ENCODE measurements at regions not wholly inside any gene's neighbourhood (a gene's known extent, or its start where the extent isn't known, plus 50 kb on each side); places are given as distances from the start of the nearest gene placed in this dataset.

DNA sequence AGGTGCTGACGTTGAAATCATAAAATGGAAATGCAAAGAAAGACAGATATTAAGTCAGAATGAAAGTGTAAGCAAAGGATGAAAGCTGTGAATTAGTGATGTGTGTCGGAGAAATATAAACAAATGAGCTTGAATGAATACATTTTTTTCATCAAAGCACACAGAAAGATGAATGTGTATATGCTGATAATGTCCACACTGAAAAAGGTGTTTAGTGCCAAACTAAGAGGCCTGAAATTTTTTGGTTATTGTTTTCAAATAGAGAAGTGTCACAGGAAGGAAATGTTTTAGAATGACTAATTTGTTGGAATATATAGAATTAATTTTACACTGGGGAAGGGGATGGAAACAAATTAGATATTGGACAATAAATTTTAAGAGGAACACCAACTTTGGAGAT is 1217.6 kb downstream of the PCDH18 start:
- no peak for DNase-seq

DNA sequence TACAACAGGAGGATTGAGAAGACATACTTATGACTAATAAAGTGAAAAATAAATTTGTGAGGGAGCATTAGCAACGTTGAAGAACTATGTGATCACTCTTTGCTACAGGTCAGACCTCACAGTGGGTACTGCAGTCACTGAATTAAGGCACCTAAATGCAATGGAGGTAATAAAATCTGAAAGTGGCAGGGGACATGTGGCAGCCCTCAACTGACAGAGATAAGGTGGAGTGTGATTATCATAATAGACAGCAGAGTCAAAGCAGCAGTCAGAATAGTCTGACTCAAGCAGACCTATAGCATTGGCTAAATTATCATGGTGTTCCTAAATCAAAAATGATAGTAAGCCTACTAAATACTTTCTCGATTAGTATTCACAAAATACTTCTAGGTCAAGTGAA is 1220.5 kb downstream of the PCDH18 start:
- DNase-seq, result no peak

DNA sequence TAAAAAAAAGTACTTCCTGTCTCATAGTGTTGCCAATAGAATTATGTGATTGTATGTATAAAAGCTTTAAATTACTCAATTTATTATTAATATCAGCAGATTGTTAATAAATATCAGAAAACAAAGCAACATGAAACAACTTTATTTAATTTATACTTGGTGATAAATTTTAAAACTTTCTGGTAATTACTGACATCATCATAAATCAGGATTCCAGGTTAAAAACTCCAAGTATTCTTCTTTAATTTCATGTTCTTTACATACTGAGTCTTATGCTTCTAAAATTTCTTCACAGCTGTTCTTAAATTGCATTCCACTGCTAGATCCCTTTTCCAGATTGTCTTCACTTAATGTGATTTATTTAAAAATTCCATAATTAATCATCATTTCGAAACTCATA is 1224.5 kb downstream of the PCDH18 start:
- no peak for DNase-seq

DNA sequence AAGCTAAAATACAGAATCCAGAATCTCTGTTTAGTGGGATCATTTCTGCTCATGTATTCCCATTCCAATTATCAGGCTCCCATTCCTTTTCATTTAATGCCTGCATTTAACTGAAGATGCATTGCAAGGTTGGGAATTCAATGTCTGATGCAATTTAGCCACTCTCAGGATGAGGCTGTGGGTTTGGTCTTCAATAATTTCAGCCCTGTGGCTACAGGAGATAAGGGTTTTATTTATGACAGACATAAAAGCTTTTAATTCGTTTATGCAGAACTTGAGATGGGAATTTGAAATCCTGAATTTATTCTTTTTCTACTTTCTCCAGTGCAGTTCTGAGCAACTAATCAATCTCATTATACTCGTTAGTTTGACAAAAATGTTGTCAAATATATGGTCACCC is 1225.9 kb downstream of the PCDH18 start:
- no peak for DNase-seq

DNA sequence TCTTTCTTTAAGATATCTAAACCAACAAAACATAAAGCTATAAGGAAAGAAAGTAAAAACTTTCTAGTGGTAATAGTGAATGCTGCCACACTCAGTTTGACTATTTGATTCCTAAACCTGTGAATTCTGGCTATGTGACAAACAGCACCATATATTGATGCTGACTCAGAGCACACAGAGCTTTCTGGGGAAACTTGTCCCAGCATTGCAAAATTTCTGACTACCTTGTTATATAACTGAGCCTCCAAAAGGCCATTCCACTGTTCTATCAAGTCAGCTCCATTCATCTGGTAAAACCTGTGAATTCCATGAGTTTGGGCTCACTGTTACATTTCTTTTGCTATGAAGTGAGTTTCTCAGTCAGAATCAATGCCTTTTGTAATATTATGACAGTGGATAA is 1229.7 kb downstream of the PCDH18 start:
- no peak for DNase-seq

DNA sequence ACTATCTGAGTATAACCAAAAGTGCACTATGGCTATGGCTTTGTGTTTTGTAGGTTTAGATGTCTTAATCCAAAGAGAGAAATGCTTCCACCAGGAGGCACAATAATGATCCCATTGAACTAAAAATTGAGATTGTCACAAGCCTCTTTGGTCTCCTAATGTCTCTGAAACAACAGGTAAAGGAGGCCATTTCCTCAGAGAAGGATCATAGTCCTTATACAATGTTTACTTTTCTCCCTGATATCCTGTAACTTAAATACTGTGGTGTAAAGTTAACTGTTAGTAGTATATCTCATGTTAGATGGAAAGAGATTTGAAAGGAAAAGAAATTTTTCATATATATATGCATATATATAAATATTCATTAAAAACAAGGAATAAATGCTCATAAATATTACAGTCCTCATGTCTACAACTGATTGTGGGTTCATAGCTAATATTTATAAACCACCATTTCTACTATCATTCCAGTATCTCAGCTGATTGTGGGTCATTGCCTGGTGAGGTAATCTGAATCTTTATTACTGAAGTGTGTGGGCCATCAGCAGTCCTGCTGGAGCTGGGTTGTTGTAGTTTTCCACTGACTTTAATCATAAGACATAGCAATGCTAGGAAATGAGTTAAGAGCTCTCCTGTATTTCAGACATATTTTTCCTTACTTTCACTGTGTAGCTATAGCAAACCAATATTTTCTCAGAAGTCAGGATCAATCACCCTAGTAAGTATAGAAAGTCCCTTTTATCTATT is 1230.4 kb downstream of the PCDH18 start:
- no peak for DNase-seq

DNA sequence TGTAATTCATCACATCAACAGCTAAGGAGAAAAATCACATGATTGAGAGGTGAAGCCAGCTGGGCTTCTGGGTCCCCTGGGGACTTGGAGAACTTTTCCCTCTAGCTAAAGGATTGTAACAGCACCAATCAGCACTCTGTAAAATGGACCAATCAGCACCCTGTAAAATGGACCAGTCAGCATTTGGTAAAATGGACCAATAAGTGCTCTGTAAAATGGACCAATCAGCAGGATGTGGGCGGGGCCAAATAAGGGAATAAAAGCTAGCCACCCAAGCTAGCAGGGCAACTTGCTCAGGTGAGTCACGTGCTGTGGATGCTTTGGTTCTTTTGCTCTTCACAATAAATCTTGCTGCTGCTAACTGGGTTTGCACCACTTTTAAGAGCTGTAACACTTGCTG is 1248.3 kb downstream of the PCDH18 start:
- DNase-seq, result no peak

DNA sequence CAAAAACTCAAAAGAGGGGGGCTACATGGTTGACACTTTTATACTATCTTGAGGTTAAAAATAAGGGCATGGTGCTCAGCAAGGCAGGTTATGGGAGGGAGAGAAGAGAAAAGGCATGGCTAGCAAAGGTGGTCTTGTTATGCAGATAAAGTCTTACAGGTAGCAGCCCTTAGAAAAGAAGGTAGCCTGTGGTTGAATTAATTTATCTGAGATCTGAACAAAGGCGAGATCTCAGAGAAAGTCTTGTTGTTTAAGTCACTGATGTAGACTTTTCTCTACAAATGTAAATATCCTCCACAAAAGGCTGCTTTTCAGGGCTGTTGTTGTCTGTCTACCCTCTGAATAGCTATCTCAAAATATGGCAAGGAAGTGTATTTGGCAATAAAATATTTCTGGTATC is 1250.4 kb downstream of the PCDH18 start:
- DNase-seq, result no peak

DNA sequence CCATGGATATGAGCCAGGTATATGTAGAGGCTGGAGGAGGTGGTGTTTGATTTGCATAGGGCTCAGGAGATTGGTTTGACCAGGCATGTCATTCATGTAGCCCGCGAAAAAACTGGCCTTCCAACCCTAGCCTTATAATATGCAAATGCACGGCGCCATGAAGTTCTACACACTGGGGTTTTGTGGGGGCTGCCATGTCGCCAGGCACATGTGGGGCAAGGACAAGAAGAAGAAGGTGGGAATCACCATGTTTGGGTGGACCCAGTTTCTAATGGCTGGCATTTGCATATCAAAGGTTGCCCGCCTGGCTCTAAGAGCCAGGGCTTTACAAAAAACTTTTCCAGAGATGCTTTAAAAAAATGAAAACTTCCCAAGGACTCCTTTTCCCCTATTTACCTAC is 1251.0 kb downstream of the PCDH18 start:
- no peak for DNase-seq

DNA sequence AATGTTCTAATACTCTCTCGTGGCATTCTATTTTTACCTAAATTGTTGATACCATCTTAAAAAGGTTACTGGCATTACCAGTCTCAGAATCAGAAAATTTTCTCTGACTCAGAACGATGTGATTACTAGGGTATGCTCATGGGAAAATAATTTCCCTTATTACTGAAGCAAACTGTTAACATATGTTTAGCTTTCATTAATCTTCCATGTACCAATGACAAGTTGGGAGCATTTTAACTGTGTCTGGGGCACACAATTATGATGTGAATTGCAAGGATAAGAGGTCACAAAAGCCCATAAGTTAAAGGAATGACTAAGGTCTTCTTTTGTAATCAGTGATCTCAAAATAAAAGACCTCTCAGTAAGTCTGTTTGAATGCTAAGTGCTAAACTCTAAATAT is 1254.6 kb downstream of the PCDH18 start:
- no peak for DNase-seq

DNA sequence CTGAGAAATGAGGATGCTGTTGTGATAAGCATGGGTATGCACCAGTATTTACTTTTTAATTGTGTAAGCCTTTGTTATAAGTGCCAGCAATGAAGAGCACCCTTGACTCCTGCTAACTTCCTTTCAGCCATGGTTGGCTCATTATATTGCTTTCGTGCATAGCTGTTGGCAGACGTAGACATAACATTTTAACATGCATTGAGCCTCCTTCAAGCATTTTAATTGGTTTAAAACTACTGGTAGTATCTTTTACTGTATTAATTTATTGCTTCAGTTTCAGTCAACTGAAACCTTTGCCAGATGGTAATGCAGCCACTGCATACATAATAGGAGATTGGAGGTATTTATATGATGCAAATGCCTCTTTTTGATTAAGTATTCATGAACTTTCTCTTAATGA is 1285.4 kb downstream of the PCDH18 start:
- no peak for DNase-seq

DNA sequence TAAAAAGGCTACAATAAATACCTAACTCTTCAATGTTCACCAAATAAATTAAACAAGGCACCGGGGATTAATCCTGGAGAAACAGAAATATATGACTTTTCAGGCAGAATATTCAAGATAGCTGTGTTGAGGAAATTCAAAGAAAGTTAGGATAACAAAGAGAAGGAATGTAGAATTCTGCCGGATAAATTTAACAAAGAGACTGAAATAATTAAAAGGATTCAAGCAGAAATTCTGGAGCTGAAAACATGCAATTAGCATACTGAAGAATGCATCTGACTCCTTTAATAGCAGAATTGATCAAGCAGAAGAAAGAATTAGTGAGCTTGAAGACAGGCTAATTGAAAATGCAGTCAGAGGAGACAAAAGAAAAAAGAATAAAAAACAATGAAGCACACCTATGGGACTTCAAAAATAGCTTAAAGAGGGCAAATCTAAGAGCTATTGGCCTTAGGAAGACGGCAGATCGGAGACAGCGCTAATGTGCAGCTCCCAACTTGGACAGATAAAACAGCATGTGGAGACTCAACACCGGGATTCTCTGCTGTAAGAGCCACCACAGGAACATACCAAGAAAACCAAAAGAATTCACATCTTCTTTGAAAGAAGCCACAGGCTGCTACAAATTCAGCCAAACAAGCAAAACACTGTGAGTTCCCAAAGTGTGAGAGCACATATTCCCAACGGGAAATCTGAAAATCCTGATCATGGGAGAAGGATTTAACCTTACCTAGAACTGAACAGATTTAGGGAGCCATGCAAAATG is 1290.9 kb downstream of the PCDH18 start:
- no peak for DNase-seq

DNA sequence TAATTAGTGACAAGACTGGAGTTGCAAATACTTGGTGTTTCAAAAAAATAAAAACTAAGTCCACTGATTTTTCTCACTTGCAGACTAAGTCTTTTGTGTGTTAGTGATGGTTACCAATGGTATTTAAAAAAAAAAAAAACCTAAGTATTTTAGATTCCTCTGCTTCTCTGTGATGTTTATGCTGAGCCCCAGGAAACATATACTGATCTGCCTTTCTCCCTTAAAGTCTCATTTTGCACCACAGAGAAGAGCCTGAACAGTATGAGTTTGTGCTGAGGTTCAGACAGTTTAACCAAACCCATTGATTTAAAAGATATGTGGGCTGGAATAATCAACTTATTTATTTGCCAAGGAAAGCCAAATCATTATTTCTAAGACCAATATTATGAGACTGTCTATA is 1305.0 kb downstream of the PCDH18 start:
- DNase-seq, result no peak

DNA sequence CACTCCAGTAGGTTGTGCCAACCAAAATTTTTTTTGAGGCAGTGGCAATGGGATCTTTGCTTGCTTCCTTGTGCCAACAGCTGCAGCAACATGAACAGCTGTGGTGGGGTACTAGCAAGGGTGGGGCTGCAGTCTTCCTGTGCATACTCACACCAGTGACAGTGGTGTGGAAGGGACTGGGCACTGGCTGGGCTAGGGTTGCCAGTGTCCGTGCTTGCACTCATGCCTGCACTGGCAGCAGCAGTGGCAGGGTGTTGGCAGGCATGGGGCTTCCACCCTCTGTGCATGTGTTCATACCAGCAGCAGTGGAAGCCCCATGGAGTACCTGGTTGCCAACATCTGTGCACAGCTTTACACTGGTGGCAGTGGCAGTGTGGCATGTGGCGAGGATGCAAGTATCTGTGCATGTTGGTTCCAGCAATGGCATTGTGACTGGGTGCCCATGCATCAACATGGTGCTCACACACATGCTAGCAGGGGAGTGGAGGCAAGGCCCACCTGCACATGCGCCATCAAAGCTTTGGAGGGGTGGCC is 1312.6 kb downstream of the PCDH18 start:
- peak in 1 of 58 donors; percentile 0 for DNase-seq

DNA sequence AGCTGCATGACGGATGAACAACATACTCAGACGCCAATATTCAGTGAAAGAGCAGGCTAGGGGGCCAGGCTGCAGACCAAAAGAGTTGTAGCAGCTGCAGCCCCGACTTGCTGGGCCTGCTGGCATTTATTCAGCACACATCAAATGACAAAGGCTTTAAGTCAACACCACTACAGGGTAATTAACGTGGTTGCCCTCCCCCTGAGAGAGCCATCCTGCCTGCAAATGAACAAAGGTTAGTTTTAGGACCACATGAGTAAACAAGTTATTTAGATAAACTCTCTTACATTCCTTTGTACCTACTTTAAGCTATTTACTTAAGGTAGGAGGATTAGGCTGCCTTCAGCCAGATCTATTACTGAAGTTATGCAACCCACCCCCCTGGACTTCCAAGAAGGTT is 1329.1 kb downstream of the PCDH18 start:
- DNase-seq, result no peak

DNA sequence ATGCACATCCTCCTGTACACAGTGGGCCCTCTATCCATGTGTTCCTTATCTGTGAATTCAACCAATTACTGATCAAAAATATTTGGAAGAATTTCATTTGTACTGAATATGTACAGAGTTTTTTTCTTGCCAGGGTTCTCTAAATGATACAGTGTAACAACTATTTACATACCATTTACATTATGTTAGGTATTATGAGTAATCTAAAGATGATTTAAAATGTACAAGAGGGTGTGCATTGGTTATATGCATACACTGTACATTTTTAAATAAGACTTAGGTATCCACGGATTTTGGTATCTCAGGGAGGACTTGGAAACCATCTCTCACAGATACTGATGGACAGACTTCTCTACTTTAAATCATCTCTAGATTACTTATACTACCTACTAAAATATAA is 1333.9 kb downstream of the PCDH18 start:
- DNase-seq, result no peak

DNA sequence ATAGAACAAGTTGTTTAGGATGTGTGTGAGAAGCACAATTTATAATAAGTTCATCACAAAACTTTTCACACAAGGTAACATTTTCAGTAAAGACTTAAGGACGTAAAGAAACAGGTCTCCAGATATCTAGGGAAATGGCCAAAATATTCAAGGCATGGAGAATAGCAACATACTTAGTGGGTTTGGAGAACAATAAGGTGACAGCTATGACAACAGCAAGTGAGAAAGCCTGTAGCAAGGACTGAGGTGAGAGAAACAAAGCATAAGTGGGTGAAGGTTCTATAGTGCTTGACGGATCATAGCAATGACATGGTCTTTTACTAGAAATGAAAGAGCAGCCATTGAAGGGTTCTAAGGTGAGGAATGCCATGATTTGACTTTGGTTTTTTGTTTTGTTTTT is 1337.3 kb downstream of the PCDH18 start:
- no peak for DNase-seq

DNA sequence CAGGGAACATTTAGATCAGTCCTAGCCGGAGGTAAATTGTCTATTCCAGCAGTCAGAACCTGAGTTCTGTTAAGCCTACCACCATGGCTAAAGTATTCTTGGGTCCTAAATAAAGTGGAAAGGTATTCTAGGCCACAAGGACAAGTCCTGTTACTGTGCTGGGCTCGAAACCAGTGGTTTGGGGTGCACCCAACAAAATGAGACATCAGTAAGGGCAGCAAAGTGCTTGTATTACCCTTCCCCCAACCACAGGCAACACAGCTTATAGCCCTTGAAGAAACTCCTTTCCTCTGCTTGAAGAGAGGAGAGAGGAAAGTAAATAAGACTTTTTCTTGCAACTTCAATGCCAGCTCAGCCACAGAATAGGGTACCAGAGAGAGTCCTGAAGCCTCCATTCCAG is 1345.6 kb downstream of the PCDH18 start:
- no peak for DNase-seq

DNA sequence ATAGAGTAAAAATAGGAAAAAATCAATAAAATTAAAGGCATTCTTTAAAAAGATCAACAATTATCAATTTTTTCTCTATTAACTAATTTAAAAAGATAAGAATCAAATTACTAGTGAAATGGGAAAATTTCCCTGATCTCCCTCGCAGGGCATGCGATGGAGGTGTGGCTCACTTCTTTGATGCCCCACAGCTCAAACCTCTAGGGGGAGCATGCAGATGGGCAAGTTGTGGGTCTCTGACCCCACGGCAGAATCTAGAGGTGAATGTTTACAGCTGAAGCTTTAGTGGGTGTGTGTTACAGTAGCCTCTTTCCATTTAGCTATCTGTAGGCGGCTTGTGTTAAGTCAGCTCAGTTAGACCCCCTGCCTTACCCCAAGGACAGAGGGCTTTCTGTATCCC is 1348.8 kb downstream of the PCDH18 start:
- DNase-seq, result no peak

DNA sequence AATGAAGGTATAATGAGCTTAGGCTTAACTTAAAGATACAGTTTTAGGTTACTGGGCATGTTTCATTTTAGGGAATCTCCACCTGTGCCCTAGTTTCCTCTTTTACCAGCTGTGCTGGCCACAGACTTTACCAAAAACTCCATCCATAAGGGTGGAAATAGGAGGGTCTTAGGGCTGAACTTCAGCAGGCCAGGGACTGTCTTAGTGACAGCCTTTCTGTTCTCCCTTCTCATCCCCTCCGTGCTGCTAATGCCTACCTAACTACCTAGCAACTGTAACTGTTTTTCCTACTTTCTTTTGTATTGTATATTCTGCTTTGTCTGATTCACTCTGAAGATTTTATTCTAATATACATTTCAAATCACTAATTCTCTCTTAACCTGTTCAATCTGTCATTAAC is 1375.3 kb downstream of the PCDH18 start:
- DNase-seq, result no peak

DNA sequence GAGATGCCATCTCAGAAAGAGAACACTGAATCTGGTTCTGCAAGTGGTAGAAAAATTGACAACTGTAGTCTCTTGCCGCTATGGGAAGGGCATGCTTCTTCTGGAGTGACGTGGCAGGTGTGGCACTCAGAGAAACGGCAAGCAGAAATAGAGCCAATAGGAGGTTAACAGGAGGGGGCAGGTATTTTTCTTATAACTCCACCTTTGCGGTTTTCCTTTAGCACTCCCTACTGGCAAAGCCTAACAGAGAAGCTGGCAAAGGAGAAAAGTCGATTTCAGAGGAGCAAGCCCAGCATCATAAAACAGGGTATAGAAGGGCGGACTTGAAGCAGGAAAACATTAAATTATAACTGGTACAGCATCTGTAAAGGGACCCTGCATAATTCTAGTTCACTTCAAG is 1382.2 kb downstream of the PCDH18 start:
- DNase-seq, result no peak

DNA sequence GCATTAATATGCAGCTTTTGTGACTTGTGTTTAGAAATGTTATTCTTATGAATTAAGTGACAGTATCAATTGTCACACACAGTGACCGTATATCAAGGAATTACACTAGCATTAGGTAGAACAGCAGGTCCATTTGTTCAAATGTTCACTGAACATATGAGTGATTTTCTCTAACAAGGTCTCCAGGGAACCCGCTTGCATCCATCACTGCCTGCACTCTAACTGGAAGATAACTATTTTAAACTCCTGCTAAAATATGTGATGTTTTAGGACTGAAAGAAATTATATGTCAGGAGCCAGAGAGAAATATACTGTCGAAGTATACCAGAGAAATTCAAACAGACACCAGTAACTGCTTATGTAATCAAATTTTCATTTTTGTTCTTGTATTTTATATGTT is 1395.7 kb downstream of the PCDH18 start:
- DNase-seq, result no peak

DNA sequence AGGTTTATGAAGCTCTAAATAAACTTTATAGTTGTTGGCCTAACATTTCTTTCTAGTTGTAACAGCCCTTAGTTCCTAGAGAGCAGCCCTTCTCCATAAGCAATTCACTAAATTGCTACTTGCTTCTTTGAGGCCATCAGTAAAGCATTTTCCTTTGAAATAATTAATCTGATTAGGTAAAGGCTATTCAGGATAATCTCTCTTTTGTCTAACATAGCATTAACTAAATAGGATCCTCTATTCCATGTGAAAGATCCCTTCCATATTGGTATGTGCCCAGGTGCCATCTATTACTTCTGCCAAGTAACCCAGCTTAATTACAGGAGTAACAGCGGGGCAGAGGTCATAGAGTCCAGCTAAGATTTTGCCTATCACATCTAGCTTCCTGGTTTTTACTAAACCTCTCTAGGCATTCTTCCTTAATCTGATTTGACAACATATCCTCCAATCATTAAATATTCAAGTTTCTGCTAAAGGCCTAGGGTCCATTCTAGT is 1408.0 kb downstream of the PCDH18 start:
- no peak for DNase-seq

Data from anterior cingulate cortex (tissue), 58 donors.